ENCODE measurements at regions not wholly inside any gene's neighbourhood (a gene's known extent, or its start where the extent isn't known, plus 50 kb on each side); places are given as distances from the start of the nearest gene placed in this dataset.
A peak's percentile ranks its signal among the peaks of the same experiment; 100 is the strongest.

DNA sequence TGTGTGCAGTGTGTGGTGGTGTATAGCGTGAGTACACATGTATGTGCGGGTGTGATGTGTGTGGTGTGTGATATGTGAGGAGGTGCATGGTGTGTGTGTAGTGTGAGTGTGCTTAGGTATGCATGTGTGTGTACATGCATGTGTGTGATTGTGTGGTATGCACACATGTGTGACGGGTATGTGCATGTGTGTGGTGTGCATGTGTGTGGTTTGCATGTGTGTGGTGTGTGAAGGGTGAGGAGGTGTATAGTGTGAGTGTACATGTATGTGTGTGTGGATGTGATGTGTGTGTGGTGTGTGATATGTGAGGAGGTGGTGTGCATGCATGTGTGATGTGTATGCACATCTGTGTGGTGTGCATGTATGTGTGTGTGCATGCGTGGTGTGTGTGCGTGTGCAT, 105.6 kb downstream of the CMPK2 start:
- no peak for DNase-seq (ENCODE audit: low read depth in 2 of 2, low spot score in 1 of 2)

DNA sequence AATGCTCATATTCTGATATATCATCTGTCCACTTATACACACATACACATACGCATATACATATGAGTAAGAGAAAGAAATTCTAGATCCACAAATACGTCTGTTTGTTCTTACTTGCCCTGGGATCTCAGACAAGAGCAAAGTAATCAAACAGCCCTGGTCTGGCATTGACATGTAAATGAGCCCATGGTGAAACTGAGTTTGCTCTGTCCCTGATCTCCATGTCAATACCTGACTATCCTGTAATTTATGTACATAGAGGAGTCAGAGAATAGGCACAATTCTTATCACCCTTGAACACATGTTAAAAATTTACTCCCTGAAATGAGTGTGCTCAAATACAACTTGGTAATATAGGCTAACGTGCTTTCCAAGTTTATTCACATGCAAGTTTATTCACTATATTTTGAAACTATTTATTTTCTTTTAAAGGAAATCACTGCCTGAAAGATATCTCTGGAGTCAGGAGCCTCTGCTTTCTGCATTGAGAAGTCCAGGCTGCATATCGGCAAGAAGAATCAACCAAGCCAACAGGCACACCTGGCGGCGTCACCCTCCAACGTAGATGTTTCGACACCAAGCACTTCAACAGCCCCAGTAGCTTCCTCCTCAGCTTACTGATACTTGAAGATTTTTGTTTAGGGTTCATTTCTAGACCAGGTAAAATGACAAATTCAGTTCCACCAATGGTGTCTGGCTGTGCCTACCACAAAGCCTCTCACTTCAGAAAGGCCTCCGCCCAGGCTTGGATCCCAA, 100.6 kb downstream of the CMPK2 start:
- DNase-seq (ENCODE audit: low read depth in 2 of 2, low spot score in 1 of 2): no peak

- no peak for DNase-seq (ENCODE audit: low read depth in 2 of 2, low spot score in 1 of 2)
Observed at GRCh38 chr2:6769346-6769745, 96.4 kb downstream of the CMPK2 start.

DNA sequence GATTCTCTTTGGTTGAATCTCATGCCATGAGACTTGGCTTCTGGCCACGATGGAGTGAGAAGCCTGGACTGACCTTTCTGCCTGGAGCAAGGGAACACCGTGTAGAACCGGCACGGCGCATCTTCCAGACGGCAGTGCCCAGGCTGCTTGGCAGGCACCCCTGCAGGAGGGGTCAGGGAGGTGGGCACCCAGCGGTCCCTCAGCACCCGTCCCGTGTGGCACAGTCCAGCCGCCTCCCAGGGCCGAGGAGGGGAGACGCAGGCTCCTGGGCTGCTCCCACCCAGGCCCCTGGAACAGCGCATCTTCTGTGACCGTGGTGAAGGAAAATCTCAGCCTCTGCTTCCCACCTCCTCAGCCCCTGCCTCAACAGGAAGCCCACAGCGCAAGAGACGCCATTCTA, 95.7 kb downstream of the CMPK2 start:
- no peak for DNase-seq (ENCODE audit: low read depth in 2 of 2, low spot score in 1 of 2)

DNA sequence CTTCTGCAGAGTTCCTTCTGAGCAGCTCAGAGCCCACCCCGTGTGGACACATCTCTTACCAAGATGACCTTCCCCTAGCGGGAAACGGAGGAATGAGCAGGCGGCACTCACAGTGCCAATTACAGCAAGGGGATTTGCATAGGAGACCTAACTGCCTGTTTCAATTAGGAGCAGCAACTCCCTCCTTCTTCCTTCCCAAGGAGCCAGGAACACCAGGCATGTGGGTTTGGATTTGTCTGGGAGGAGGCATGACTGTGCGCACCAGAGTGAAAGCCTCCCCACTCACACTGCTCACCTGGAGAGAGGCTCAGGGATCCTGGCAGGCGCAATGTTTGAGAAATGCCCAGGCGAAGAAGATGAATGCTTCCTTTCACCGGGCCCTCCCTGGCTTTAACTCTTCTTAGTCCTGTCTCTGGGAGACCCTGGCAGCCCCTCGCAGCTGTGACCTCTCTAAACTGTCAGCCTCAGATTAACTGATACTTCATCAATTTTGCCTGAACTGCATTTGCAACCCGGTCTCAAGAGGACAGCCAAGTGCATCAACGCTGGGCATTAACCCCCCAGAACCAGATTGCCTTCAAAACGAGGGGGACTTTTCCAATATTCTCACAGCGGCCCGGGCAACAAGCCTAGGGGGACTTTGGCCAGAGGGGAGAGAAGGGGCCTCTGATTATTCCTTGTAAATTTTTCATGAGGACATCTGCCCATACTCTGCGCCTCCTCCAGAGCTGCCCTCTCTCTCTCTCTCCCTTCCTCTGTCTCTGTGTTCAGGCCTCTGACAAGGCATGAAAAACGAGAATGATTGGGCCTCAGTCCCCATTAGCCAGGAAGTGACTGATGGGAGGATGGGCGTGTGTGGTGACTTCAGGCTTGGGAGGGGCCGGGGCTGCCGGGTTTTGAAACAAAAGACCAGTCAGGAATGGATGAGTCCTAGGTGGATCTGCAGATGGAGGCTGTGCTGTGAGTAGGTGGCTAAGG, 93.8 kb downstream of the CMPK2 start:
- no peak for DNase-seq (ENCODE audit: low read depth in 2 of 2, low spot score in 1 of 2)

DNA sequence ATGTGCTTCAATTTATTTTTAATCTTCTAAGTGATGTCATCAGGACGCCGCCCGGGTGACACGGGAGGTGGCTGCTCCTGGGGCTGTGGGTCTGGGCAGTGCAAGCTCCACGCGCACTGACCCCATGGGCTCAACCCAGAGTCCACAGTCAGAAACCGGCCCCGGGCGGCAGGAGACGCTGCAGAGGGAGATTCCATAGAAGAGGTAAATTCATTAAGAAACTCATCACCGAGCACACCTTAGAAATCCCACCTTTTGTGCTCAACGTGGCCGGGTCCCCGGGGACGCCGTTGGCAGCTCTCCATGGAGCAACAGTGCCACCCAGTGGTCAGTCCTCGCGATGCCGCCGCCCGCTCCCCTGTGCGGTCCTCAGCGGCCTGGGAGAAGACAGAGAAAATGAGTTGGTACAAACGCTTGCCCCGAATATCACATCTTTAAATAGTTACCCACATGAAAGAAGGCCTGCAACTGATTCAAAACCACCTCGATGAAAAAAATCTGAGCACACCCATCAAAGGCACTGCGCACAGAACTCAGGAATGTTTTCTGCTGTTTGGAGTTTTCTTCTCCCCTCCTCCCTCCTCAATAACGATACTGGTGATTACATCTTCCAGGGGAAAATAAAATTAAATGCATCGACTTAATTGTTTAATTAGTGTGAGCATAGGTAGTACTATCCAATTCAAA, 92.6 kb downstream of the CMPK2 start:
- peak; percentile 30 to 49 for DNase-seq (ENCODE audit: low read depth in 2 of 2, low spot score in 1 of 2)

DNA sequence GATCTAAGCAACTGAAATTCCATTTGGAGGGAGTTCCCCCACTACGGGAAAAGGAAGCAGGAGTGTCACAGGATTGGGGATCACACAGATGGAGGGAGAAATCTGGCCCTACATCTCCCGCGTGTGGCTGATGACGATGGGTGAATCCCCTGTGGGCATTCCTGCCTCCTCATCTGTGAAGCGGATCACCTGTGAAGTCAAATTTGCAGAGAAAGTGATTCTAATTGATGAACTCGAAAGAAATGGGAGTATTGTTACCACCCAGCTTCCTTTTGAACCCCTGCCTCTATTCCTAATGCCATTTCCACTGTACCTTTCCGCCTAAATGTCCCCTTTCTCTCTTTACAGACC, 92.0 kb downstream of the CMPK2 start:
- DNase-seq (ENCODE audit: low read depth in 2 of 2, low spot score in 1 of 2): no peak

GRCh38 chr2:6776125-6776524, 89.6 kb downstream of the CMPK2 start:
- no peak for DNase-seq (ENCODE audit: low read depth in 2 of 2, low spot score in 1 of 2)

DNA sequence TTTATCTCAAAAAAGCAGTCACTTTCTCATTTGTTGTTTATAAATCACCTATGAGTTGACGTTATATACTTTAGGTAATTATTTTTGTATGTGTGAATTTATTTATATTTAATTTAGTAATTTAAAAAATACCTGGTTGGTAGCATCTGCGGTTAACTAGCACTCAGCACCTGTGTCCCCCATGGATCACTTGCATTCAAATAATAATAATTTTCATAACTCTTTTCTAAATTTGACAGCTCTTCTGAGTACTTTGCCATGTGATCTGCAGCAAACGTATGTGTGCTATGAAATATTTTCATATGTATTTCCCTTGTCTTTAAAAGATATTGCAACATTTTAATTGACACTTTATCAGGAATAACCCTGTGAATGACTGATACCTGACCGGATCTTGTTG, 88.1 kb downstream of the CMPK2 start:
- DNase-seq (ENCODE audit: low read depth in 2 of 2, low spot score in 1 of 2): no peak

DNA sequence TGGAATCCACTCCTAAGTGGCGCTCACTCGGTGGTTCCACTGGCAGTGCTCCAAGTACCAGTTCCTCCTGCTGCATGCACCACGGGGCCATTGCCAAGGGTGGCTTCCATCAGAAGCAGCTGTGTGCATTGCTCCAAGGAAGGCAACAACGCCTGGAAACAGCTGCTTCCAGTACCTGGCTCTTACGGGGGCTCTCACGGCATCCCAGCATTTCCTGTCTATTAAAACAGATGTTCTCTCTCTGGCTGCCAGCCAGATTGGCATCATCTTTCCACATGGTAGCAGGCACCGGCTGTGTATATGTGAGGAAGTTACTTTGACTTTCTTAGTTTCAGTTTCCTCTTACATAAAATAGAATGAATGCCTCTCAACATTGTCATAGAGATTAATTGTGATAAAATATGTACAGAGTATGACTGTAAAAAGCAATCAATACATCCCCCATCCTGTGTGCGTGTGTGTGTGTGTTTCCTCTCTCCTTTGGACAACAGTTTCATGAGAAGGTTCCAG, 84.9 kb downstream of the CMPK2 start:
- DNase-seq (ENCODE audit: low read depth in 2 of 2, low spot score in 1 of 2): no peak

GRCh38 chr2:6782517-6783237, 83.0 kb downstream of the CMPK2 start:
- DNase-seq (ENCODE audit: low read depth in 2 of 2, low spot score in 1 of 2): no peak

DNA sequence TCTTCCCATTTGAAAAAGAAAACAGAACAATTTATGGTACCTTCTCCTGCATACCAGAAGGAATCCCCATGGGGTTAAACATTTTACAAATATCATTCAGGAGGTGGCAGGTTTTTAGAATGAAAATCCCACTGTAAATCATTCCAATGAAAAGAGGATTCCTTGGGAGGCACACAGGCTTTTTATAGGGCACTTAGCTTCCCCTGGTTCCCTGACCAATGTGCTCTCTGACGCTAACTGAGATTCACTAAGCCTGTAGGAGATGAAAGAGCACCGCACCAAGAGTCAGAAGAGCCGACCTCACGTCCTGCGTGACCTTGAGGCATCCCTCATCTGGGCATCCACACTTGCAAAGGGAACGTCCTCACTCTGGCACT, 82.5 kb downstream of the CMPK2 start:
- DNase-seq (ENCODE audit: low read depth in 2 of 2, low spot score in 1 of 2): no peak

DNA sequence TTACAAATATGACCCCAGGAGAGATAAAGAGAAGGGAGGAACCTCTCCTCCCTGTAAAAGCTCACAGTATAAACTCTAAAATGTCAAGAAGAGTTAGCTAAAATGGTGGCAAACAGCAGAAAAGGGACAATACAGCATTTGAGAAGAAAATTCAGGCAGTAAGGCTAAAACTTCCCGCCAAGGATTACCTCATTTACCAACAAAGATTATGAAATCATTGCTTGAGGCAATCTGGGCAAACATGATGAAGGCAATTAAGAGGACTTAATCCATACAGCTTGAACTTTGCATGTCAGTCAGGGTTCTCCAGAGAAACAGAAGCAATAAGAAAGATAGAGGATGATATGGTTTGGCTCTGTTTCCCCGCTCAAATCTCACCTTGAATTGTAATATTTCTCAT, 81.4 kb downstream of the CMPK2 start:
- DNase-seq (ENCODE audit: low read depth in 2 of 2, low spot score in 1 of 2): no peak

GRCh38 chr2:6785493-6785892, 80.2 kb downstream of the CMPK2 start:
- no peak for DNase-seq (ENCODE audit: low read depth in 2 of 2, low spot score in 1 of 2)

GRCh38 chr2:6787376-6787775, 78.3 kb downstream of the CMPK2 start:
- DNase-seq (ENCODE audit: low read depth in 2 of 2, low spot score in 1 of 2): no peak

- no peak for DNase-seq (ENCODE audit: low read depth in 2 of 2, low spot score in 1 of 2)
Observed at GRCh38 chr2:6788614-6789013, 77.1 kb downstream of the CMPK2 start.

GRCh38 chr2:6789559-6790138, 76.1 kb downstream of the CMPK2 start:
- DNase-seq (ENCODE audit: low read depth in 2 of 2, low spot score in 1 of 2): no peak

DNA sequence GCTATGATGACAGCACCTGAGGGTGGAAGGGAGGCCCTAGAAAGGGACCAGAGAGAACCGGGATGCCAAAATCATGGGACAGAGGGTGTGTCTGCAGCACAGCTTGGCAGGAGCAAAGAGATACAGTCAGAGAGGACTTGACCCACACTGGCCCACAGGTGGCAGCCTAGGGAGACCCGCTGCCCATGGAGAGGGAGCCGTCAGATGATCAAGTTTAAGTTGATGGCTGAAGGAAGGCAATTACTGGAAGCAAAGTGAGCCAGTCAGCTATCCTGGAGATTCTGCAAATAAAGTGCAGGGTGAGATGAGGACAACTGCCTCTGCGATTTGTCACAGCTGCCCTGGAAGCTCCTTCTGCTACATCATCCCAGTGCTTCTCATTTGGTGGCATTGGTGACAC, 74.0 kb downstream of the CMPK2 start:
- no peak for DNase-seq (ENCODE audit: low read depth in 2 of 2, low spot score in 1 of 2)

DNA sequence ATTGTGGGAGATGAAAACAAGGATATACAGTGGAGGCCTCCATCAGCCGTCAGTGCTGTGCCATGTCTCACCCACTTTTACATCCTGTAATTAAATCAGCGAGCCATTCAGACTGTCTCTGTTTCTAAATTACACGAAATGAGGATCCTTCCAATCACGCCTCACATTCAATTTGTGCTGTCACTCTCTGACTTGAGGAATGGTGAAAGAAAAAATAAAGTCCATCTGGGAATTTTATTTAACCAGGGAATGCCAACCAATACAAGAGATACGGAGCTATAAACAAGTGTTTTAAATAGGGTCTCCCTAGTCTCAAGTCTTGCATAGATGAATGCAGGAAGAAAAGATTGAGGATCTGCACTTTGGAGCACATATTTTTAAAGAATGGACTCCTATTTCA, 72.8 kb downstream of the CMPK2 start:
- DNase-seq (ENCODE audit: low read depth in 2 of 2, low spot score in 1 of 2): no peak

DNA sequence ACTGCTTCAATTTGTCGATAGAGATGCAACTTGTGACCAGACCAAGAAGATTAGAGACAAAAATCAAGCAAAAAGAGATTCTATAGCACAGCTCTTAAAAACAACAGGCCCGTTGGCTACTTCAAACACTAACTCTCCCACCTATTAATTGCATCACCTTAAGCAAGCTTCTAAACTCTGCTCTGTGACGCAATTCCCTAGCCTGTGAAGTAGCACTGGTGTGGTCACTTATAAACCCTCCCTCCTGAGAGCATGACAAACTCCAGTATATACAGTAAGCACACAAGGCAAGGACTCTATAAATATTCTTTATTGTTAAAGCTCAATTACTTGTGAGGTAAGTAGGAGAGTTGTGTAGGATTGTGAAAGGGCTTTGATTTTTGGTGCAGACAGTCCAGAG, 72.3 kb downstream of the CMPK2 start:
- no peak for DNase-seq (ENCODE audit: low read depth in 2 of 2, low spot score in 1 of 2)

GRCh38 chr2:6793913-6794312, 71.8 kb downstream of the CMPK2 start:
- no peak for DNase-seq (ENCODE audit: low read depth in 2 of 2, low spot score in 1 of 2)
